OCI-LY7 (cell line): ENCODE measurements at regions not wholly inside any gene's neighbourhood (a gene's known extent, or its start where the extent isn't known, plus 50 kb on each side); places are given as distances from the start of the nearest gene placed in this dataset.

Experiments
- EZH2phosphoT487 ChIP-seq: fragments of 200-600 bp; sonication (generic); IDR thresholded peaks from 2 replicates; pipeline ENCODE4 v1.6.1; 2018; ENCODE audit warnings: low read depth, borderline replicate concordance, mild to moderate bottlenecking, mixed run types, antibody characterized with exemption, low read length, moderate library complexity, mixed read lengths
- TF ChIP-seq, protein P1 (sequence below): fragments of 200-600 bp; sonication (generic); conservative IDR thresholded peaks from 2 replicates; pipeline ENCODE4 v1.5.1; 2014; ENCODE audit warnings: mild to moderate bottlenecking, antibody characterized with exemption, low read length, moderate library complexity, mixed read lengths

DNA sequence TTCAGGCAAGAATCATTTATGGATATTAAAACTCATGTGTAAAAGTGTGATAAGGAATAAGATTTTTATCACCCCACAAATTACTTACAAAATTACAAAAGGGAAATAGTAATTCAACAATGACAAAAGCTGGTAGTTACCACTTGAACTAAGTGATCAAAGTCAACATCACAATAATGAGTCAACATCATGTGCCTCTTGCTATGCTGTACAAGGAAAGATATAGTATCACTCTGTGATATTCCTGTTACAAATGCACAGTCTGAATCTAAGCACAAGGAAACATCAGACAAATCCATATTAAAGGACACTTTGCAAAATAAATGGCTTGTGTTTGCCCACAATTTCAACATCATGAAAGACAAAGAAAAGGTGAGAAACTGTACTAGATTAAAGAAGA is 90.5 kb upstream of the PLCL2 start:
- TF ChIP-seq, protein P1, sequence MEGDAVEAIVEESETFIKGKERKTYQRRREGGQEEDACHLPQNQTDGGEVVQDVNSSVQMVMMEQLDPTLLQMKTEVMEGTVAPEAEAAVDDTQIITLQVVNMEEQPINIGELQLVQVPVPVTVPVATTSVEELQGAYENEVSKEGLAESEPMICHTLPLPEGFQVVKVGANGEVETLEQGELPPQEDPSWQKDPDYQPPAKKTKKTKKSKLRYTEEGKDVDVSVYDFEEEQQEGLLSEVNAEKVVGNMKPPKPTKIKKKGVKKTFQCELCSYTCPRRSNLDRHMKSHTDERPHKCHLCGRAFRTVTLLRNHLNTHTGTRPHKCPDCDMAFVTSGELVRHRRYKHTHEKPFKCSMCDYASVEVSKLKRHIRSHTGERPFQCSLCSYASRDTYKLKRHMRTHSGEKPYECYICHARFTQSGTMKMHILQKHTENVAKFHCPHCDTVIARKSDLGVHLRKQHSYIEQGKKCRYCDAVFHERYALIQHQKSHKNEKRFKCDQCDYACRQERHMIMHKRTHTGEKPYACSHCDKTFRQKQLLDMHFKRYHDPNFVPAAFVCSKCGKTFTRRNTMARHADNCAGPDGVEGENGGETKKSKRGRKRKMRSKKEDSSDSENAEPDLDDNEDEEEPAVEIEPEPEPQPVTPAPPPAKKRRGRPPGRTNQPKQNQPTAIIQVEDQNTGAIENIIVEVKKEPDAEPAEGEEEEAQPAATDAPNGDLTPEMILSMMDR, result no peak
- TF ChIP-seq EZH2phosphoT487, result no peak
